OCI-M2 (cell line): ENCODE measurements at regions not wholly inside any gene's neighbourhood (a gene's known extent, or its start where the extent isn't known, plus 50 kb on each side); places are given as distances from the start of the nearest gene placed in this dataset.

ENCODE experiments used
- DNase-seq: peaks from one replicate; lab custom pipeline; 2025; ENCODE audit not compliant: unreplicated experiment; lab: John Stamatoyannopoulos, UW

DNA sequence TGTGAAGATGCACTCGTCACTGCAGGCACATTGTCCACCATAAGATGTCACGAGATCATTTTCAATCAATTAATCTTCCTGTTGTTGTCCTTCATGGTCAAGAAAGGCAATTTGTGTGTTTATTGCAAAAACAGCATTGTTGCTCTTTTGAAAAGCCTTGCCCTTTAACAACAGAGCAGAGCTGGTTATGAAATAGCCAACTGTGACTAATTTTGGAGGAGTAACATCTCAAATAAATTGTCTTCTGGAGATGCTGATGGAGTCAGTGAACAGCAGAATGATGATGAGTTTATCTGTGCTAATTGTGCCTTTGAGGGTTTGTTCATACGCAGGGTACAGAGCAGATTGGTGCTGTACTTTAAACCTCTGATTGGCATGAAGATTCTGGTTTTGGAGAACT is 88.3 kb upstream of the E2F7 start:
- DNase-seq = no peak

GRCh38 chr12:77152623-77153193 is 87.3 kb upstream of the E2F7 start:
- no peak for DNase-seq

- no peak for DNase-seq
Measured at GRCh38 chr12:77151030-77151429, 85.7 kb upstream of the E2F7 start.

DNA sequence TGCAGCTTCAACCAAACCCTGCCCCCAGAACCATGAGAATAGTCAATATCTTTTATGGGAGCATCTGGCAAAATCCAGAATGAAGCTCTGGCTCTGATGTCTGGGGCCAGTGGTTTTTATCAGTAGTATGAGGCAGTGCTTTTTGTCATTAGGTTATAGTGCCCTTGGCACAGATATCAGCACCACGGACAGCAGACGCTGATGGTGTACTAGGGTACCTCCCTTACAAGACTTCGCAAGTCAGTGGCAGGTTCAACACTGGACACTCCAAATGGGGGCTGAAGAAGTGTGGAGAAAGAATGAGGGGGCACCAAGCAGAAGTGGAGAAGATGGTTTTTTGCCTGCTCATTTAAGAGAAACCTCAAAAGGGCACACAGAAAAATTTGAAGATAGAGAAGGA is 68.2 kb upstream of the E2F7 start:
- no peak for DNase-seq

DNA sequence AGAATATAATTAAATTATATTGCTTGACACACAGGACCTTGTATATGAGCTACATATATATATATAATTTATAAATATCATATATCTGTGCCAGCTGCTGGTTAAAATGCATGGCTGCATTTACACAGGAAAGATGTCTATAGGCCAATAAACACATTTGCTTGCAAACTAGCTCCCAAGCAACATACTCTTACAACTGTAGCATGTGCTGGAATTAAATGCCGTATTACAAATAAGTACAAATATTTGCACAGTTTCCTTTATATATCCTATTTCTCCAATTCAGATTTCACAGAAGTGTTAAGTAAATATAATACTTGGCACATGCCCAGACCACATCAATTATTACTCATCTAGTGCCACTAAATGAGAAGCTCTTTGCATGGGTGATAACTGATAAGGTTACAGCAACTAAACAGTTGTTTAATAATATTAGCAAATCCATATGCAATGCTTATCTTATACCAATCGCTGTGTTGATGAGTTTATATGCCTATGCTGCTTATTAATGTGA is 66.7 kb upstream of the E2F7 start:
- DNase-seq = no peak

GRCh38 chr12:77130193-77130592 is 64.8 kb upstream of the E2F7 start:
- no peak for DNase-seq

GRCh38 chr12:77124767-77125166 is 59.4 kb upstream of the E2F7 start:
- DNase-seq = no peak

- DNase-seq = no peak
Measured at GRCh38 chr12:77122661-77123060, 57.3 kb upstream of the E2F7 start.

- no peak for DNase-seq
Measured at GRCh38 chr12:77122236-77122635, 56.9 kb upstream of the E2F7 start.

DNA sequence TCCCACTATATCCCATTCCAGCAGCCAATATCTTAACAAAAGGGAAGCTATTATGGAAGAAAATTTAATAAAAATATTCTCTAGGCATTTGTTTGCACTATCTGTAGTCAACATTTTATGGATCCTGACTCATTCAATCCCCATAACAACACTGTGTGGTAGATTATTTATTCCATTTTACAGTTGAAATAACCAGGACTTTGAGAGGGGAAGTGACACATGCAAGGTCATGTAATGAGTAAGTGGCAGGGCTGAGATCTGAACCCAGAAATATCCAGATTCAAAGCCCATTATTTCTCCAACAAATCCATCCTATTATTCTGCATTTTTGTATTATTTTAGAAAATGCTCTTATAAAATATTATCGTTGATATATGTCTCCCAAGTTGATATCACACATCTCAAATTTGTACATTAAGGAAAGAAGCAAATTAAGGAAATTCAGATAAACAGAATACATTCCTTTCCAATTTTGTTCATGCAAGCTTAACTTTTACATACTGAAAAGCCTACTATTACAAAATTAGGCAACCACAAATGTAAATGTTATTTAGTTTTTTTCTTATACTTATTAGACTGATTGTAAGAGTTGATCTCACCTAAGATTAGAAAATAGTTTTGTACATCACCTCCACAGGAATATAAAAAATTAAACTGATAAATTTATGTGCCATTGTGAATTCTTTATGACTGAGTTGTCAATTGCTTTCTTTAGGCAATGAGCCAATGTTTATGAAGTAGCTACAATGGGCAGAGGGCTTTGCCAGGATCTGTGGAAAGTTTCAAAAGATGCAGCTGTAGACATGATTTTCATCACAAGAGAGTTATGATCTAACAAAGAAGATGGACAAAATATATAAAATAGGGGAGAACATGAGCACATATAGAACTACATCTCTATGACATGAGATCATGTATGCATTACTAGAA is 55.1 kb upstream of the E2F7 start:
- DNase-seq = no peak

DNA sequence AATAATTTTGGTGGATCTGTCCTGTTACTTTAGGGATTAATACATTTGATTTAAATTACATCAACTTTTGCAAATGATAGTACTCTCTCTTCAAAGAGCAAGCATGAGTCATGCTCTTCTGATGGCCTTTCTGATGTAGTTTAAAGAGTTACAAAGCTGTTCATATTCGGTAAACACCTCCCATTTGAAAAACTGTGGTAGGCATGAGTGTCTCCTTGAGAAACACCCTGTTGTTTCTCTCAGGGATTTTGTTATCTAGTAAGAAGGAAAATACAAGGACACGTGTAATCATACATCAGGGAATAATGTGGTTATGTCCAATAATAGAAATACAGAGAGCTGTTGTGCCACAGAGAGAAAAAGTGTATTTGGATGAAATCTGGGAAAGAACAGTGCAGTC is 53.3 kb upstream of the E2F7 start:
- no peak for DNase-seq

DNA sequence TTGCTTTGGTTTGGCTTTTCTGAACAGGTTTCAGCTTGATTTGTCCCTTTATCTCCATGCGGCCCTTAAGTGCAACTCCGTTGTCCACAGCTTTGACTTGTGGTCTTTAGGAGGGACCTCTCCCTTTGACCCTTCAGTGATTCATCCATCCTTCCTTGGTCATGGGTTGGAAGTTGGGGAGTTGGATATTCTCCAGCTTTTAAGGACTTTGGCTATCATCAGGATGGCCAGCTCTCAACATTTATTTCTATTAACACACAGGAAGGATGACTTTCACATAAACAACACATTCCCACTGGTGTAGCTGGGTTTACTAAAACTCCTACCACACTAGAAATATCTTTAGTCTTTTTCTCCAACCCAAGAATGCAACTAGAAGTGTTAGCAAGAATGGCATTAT is 50.9 kb upstream of the E2F7 start:
- DNase-seq = no peak

DNA sequence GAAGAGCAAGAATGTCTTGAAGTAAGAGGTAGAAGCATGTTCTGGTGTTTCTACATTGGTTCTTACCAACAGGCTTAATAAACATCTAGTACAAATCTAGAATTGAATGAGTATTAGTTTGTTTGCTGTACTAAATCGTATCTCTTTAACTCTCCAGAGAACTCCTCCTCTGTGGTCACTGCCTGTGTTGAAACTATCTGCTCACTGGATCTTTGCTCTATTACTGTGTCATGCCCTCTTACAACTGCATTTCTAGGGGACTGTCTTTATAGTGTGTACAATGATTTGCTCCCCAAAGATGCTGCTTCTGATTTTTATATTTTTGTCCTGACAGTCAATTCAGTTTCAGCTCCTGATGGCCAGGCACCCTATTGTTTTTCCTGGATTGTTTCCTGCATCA is 50.1 kb upstream of the E2F7 start:
- no peak for DNase-seq
